B cell (primary cell): ENCODE measurements at regions not wholly inside any gene's neighbourhood (a gene's known extent, or its start where the extent isn't known, plus 50 kb on each side); places are given as distances from the start of the nearest gene placed in this dataset.

Experiments
- ATAC-seq: fragments of 200-7000 bp; cut with Tn5 transposase; one replicate; pipeline ENCODE4 v1.10.0; 2021; ENCODE audit warnings: low read depth, mild to moderate bottlenecking, moderate number of reproducible peaks, moderate library complexity
- CTCF ChIA-PET: fragments of 350-600 bp; sonication (Branson Sonifier 250); formaldehyde crosslinking; loops from one replicate; lab custom pipeline; 2021; ENCODE audit warnings: antibody characterized with exemption, inconsistent platforms; lab: Charles Lee
- POLR2A ChIA-PET: fragments of 350-600 bp; sonication (Branson Sonifier 250); formaldehyde crosslinking; loops from one replicate; lab custom pipeline; 2021; ENCODE audit warnings: antibody characterized with exemption; lab: Charles Lee
- DNase-seq: peaks from one replicate; pipeline ENCODE4 v3.0.0; 2013
- H2AFZ ChIP-seq: 2 replicates; pipeline ENCODE4 v1.6.1; 2012; ENCODE audit warnings: mild to moderate bottlenecking, low read depth, low read length; ENCODE audit not compliant: insufficient read depth, poor library complexity, severe bottlenecking
- H3K27ac ChIP-seq, 2 donors: 1 replicate in 1 of 2; 2 replicates in 1 of 2; pipeline ENCODE4 v1.5.1; 2012 to 2013; ENCODE audit warnings: low read length in 2 of 2, mild to moderate bottlenecking in 2 of 2, moderate library complexity in 1 of 2
- H3K27me3 ChIP-seq, 4 experiments: fragments of 200-600 bp in 1 of 4; sonication (generic) in 1 of 4; replicated peaks in 1 of 4; 1 replicate in 2 of 4; 2 replicates in 2 of 4; pipeline versions ENCODE4 v1.6.1 to v1.7.0; 2013 to 2016; ENCODE audit warnings: low read length in 3 of 4, mild to moderate bottlenecking in 2 of 4, mixed read lengths in 1 of 4, moderate library complexity in 1 of 4; ENCODE audit not compliant: insufficient read depth in 4 of 4, control insufficient read depth in 3 of 4; ENCODE audit errors: control extremely low read depth in 1 of 4
- H3K36me3 ChIP-seq, 2 experiments: replicated peaks in 1 of 2; 1 replicate in 1 of 2; 2 replicates in 1 of 2; pipeline versions ENCODE4 v1.6.1 to v1.7.1; 2013; ENCODE audit warnings: low read length in 1 of 2; ENCODE audit not compliant: insufficient read depth in 2 of 2, control insufficient read depth in 1 of 2; ENCODE audit errors: control extremely low read depth in 1 of 2, extremely low read depth in 1 of 2
- H3K4me1 ChIP-seq, 2 donors: fragments of 200-600 bp in 1 of 2; sonication (generic) in 1 of 2; 1 replicate in 1 of 2; 2 replicates in 1 of 2; pipeline versions ENCODE4 v1.5.1 to v1.6.1; 2013 to 2017; ENCODE audit warnings: low read length in 2 of 2; ENCODE audit not compliant: control insufficient read depth in 2 of 2, insufficient read depth in 2 of 2
- H3K4me2 ChIP-seq: replicated peaks from 2 replicates; pipeline ENCODE3; 2012; ENCODE audit warnings: mild to moderate bottlenecking, low read depth, low read length; ENCODE audit not compliant: poor library complexity, severe bottlenecking
- H3K4me3 ChIP-seq, 5 experiments: fragments of 200-600 bp in 1 of 5; sonication (generic) in 1 of 5; 1 replicate in 3 of 5; 2 replicates in 2 of 5; pipeline versions ENCODE4 v1.5.1 to v1.7.0; 2011 to 2016; ENCODE audit warnings: low read length in 4 of 5, mild to moderate bottlenecking in 4 of 5, low read depth in 2 of 5, control low read depth in 1 of 5, moderate library complexity in 1 of 5; ENCODE audit not compliant: insufficient read depth in 1 of 5; ENCODE audit errors: control extremely low read depth in 1 of 5, extremely low read depth in 1 of 5
- H3K79me2 ChIP-seq: fragments of 200-600 bp; sonication (generic); one replicate; pipeline ENCODE4 v1.6.0; 2016; ENCODE audit warnings: low read length; ENCODE audit not compliant: control insufficient read depth, insufficient read depth
- H3K9ac ChIP-seq: fragments of 200-600 bp; sonication (generic); 2 replicates; pipeline ENCODE4 v1.6.1; 2017; ENCODE audit warnings: mild to moderate bottlenecking, low read length, moderate library complexity
- H3K9me3 ChIP-seq, 3 donors: one replicate each; pipeline versions ENCODE4 v1.6.1 to v1.7.1; 2013; ENCODE audit warnings: low read length in 2 of 3; ENCODE audit not compliant: control insufficient read depth in 2 of 3, insufficient read depth in 1 of 3; ENCODE audit errors: control extremely low read depth in 1 of 3
- H4K20me1 ChIP-seq: 2 replicates; pipeline ENCODE4 v1.6.0; 2012; ENCODE audit warnings: mild to moderate bottlenecking, low read length; ENCODE audit not compliant: insufficient read depth, control insufficient read depth, poor library complexity, severe bottlenecking
- H3K27ac Mint-ChIP-seq: one replicate; pipeline ENCODE4 v1.8.0; 2021; ENCODE audit warnings: mixed read lengths
- H3K27me3 Mint-ChIP-seq: one replicate; pipeline ENCODE4 v1.8.0; 2021; ENCODE audit warnings: mixed read lengths
- H3K4me1 Mint-ChIP-seq: one replicate; pipeline ENCODE4 v1.8.0; 2021; ENCODE audit warnings: mixed read lengths
- H3K4me3 Mint-ChIP-seq: one replicate; pipeline ENCODE4 v1.8.0; 2021; ENCODE audit warnings: mixed read lengths
- H3K9me3 Mint-ChIP-seq: one replicate; pipeline ENCODE4 v1.8.0; 2022; ENCODE audit warnings: mixed read lengths; ENCODE audit not compliant: insufficient read depth
- CTCF ChIP-seq: fragments of 200-600 bp; IDR thresholded peaks from one replicate; pipeline ENCODE4 v1.8.0; 2022; ENCODE audit warnings: antibody characterized with exemption, mild to moderate bottlenecking
- EZH2 ChIP-seq: IDR thresholded peaks from 2 replicates; pipeline ENCODE4 v1.6.1; 2012; ENCODE audit warnings: borderline replicate concordance, low read depth, mild to moderate bottlenecking, moderate library complexity, low read length; ENCODE audit not compliant: insufficient read depth, poor library complexity, severe bottlenecking
- WGBS: methylation state at CpG from one replicate; pipeline ENCODE4 v1.1.5; 2013; ENCODE audit warnings: missing lambda C conversion rate; ENCODE audit not compliant: insufficient coverage; 5-methylcytosine and 5-hydroxymethylcytosine counted together
- intact Hi-C: fragments of 100-400 bp; cut with micrococcal nuclease; formaldehyde crosslinking; loops from one replicate; pipeline ENCODE4 v1.10.0; 2022

GRCh38 chr1:56149761-56150160, 429.6 kb downstream of the PLPP3 start:
- ChIA-PET CTCF (no interaction called here), POLR2A (no interaction called here)
- Histone ChIP-seq H3K36me3 (no peaks in the 10 kb centered on the region), H3K9ac (no peak overlapping the region), H3K4me3 (no peak overlapping the region), H3K27me3 (no peaks in the 10 kb centered on the region), H4K20me1 (no peaks in the 10 kb centered on the region), H3K79me2 (no peaks in the 10 kb centered on the region), H2AFZ (no peak overlapping the region), H3K4me1 (no peaks in the 10 kb centered on the region), H3K9me3 (no peaks in the 10 kb centered on the region), H3K4me2 (no peak overlapping the region), H3K27ac (no peak overlapping the region)
- Mint-ChIP-seq H3K4me1 (no peaks in the 10 kb centered on the region), H3K27ac (no peak overlapping the region), H3K27me3 (peaks cover 12% of the 10 kb centered on the region), H3K4me3 (no peak overlapping the region), H3K9me3 (no peaks in the 10 kb centered on the region)
- no peak for ATAC-seq
- no peak for TF ChIP-seq CTCF
- TF ChIP-seq EZH2, result no peak
- intact Hi-C loops, result no loop called here
- no peak for DNase-seq
- 100% methylated on average over 4 of the region's 6 CpGs for WGBS

GRCh38 chr1:56148326-56149193, 430.8 kb downstream of the PLPP3 start:
- Histone ChIP-seq H3K4me3 (no peak overlapping the region), H3K36me3 (no peaks in the 10 kb centered on the region), H3K4me2 (no peak overlapping the region), H3K4me1 (no peaks in the 10 kb centered on the region), H3K9me3 (no peaks in the 10 kb centered on the region), H3K27me3 (no peaks in the 10 kb centered on the region), H3K79me2 (no peaks in the 10 kb centered on the region), H4K20me1 (no peaks in the 10 kb centered on the region), H3K27ac (no peak overlapping the region), H3K9ac (no peak overlapping the region), H2AFZ (no peak overlapping the region)
- no peaks in the 10 kb centered on the region for H3K4me1 Mint-ChIP-seq
- no peak for TF ChIP-seq EZH2
- TF ChIP-seq CTCF, result no peak
- ChIA-PET CTCF (no interaction called here), POLR2A (no interaction called here)
- H3K27ac Mint-ChIP-seq, result no peak overlapping the region
- H3K9me3 Mint-ChIP-seq, result no peaks in the 10 kb centered on the region
- peaks cover 15% of the 10 kb centered on the region for H3K27me3 Mint-ChIP-seq
- ATAC-seq, result no peak
- no peak for DNase-seq
- 100% methylated on average over 2 of the region's 6 CpGs for whole genome bisulfite sequencing
- intact Hi-C loops, result no loop called here
- no peak overlapping the region for H3K4me3 Mint-ChIP-seq
